Right atrium auricular region (tissue), 2 donors: ENCODE measurements at regions not wholly inside any gene's neighbourhood (a gene's known extent, or its start where the extent isn't known, plus 50 kb on each side); places are given as distances from the start of the nearest gene placed in this dataset.

ENCODE experiments used
- DNase-seq: peaks from one replicate; pipeline ENCODE4 v3.0.0-alpha.2; 2019; ENCODE audit warnings: low spot score
- H3K27ac ChIP-seq, 2 donors: fragments of 200-600 bp; sonication (generic); 1 replicate in 1 of 2; 2 replicates in 1 of 2; pipeline ENCODE4 v1.5.1; 2016 to 2019
- H3K27me3 ChIP-seq, 2 donors: fragments of 200-600 bp; sonication (generic); one replicate each; pipeline versions ENCODE4 v1.5.1 to v1.6.0; 2017 to 2019
- H3K36me3 ChIP-seq: fragments of 200-600 bp; sonication (generic); one replicate; pipeline ENCODE4 v1.5.1; 2016
- H3K4me1 ChIP-seq, 2 donors: fragments of 200-600 bp; sonication (generic); one replicate each; pipeline versions ENCODE4 v1.5.1 to v1.6.0; 2017 to 2019
- H3K4me3 ChIP-seq, 2 donors: fragments of 200-600 bp; sonication (generic); 1 replicate in 1 of 2; 2 replicates in 1 of 2; pipeline ENCODE4 v1.5.1; 2017 to 2019; ENCODE audit warnings: mild to moderate bottlenecking in 1 of 2, moderate library complexity in 1 of 2
- H3K9me3 ChIP-seq, 2 donors: fragments of 200-600 bp; sonication (generic); one replicate each; pipeline ENCODE4 v1.5.1; 2019
- TF ChIP-seq, protein P1 (sequence below), 2 donors: fragments of 200-600 bp; sonication (generic); IDR thresholded peaks; one replicate each; pipeline ENCODE4 v1.5.1; 2019; ENCODE audit warnings: antibody characterized with exemption in 2 of 2

DNA sequence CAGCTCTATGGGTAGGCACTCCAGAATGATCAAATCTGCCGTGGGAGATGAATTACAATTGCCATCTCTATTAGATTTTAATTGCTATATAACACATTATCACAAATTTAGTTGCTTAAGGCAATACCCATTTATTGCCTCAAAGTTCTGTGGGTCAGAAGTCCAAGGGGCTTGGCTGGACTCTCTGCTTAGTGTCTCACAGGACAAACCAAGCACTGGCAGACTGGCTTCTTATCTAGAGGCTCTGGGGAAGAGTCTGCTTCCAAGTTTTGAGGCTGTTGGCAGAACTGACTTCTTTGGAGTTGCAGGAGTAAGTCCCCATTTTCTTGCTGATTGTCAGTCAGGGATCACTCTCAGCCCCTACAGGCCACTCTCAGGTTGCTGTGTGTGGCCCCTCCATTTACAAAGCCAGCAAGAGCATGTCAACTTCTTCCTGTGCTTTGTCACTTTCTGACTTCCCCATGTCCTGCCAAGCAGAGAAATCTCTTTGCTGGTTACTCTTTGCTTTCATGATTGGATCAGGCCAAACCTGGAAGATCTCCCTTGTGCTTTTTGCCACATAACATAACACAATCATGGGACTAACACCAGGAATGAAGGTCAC lies 93.5 kb upstream of the PRICKLE2 start:
- Histone ChIP-seq H3K36me3 (no peaks in the 10 kb centered on the region), H3K27ac (no peak overlapping the region), H3K9me3 (no peaks in the 10 kb centered on the region), H3K4me1 (peaks cover 0 to 5% of the 10 kb centered on the region in 2 donors), H3K4me3 (no peak overlapping the region), H3K27me3 (no peaks in the 10 kb centered on the region)
- TF ChIP-seq, protein P1, sequence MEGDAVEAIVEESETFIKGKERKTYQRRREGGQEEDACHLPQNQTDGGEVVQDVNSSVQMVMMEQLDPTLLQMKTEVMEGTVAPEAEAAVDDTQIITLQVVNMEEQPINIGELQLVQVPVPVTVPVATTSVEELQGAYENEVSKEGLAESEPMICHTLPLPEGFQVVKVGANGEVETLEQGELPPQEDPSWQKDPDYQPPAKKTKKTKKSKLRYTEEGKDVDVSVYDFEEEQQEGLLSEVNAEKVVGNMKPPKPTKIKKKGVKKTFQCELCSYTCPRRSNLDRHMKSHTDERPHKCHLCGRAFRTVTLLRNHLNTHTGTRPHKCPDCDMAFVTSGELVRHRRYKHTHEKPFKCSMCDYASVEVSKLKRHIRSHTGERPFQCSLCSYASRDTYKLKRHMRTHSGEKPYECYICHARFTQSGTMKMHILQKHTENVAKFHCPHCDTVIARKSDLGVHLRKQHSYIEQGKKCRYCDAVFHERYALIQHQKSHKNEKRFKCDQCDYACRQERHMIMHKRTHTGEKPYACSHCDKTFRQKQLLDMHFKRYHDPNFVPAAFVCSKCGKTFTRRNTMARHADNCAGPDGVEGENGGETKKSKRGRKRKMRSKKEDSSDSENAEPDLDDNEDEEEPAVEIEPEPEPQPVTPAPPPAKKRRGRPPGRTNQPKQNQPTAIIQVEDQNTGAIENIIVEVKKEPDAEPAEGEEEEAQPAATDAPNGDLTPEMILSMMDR (IDR thresholded peaks at IDR 0.05), result no peak
- no peak for DNase-seq

DNA sequence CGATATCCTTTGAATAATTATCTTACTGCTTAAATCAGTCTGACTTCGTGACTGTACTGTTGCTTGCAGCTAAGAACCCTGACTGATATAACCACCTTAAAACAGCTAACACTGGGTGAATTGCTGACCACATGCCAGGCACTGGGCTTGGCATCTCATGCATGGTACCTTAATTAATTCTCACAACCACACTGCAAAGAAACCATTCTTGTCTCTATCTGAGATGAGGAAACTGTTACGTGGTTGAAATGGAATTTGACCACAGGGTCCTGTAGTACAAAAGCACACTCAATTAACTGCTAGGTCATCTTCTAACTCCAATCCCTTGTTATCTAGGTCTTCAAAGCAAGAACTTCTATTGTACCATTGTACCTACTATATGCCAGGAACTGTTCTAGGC lies 92.7 kb upstream of the PRICKLE2 start:
- TF ChIP-seq, protein P1 (IDR thresholded peaks at IDR 0.05), result no peak
- Histone ChIP-seq H3K27me3 (no peaks in the 10 kb centered on the region), H3K36me3 (no peaks in the 10 kb centered on the region), H3K27ac (no peak overlapping the region), H3K9me3 (no peaks in the 10 kb centered on the region), H3K4me3 (no peak overlapping the region), H3K4me1 (peaks cover 0 to 5% of the 10 kb centered on the region in 2 donors)
- no peak for DNase-seq

DNA sequence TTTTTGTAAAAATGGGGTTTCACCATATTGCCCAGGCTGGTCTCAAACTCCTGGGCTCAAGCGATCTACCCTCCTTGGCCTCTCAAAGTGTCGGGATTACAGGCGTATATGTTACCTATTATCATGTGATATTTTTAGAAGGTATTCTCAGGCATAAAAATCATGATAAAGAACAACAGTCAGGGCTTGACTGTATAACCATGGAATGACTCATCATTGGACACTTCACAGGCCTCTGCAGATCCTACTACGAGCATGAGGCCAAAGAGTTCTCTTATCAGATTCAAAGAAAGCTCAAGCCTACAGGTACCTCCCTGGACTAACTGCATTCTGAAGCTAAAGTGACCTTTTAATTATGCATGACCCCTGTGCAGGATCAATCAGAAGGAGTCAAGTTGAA lies 91.7 kb upstream of the PRICKLE2 start:
- TF ChIP-seq, protein P1 (IDR thresholded peaks at IDR 0.05), result no peak

DNA sequence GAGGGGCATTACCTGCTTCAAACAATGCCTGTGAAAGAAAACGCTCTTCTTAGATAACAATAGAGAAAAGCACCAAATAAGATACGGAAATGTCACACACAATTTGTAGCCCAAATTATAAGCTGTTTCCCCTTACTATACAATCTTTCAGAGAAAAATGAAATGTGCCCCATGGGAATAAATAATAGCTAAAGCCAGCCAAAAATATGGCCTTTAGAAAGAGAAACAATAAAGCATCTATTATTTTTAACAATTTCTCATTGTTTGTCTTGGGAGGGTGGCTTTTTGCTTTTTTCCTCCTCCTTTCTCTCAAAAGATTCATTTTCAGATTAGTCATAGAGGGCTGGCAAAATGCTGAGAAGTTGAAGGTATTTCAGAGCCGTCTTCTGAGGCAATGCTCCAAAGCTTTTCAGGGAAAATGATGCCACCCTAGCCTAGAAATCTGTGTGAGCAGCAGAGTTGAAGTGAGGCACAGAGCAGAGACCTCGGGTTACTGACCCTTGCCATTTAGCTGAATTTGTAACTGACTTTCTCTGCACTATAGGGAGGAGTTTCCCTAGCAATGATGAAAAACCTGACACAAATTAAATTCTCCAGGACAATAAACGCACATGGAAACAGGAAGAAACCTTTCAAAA lies 86.3 kb upstream of the PRICKLE2 start:
- TF ChIP-seq, protein P1 (IDR thresholded peaks at IDR 0.05), result no peak
- DNase-seq, result no peak

More for the DNA sequence above, 91.7 kb upstream of the PRICKLE2 start:
- Histone ChIP-seq H3K27ac (no peak overlapping the region), H3K9me3 (no peaks in the 10 kb centered on the region), H3K27me3 (no peaks in the 10 kb centered on the region), H3K4me3 (no peak overlapping the region), H3K4me1 (peaks cover 0 to 3% of the 10 kb centered on the region in 2 donors), H3K36me3 (no peaks in the 10 kb centered on the region)
- DNase-seq, result no peak

DNA sequence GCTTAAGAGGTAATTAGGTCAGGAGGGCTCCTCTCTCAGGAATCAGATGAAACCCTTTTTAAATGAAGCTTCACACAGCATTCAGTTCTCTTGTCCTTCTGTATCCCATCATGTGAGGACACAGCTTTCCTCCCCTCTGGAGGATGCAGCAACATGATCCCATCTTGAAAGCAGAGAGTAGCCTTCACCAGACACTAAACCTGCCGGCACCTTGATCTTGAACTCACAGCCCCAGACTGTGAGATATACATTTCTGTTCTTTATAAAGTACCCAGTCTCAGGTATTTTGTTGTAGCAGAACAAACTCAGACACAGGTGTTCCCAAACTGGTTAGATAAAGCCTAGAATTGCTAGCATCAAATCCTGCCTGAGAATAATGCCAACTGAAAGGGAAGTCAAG lies 83.7 kb upstream of the PRICKLE2 start:
- H3K9me3 ChIP-seq, result no peaks in the 10 kb centered on the region
- H3K4me3 ChIP-seq, result no peak overlapping the region
- peaks cover 0 to 7% of the 10 kb centered on the region in 2 donors for H3K4me1 ChIP-seq
- no peaks in the 10 kb centered on the region for H3K36me3 ChIP-seq
- DNase-seq, result no peak
- TF ChIP-seq, protein P1 (IDR thresholded peaks at IDR 0.05), result no peak
- no peak overlapping the region for H3K27ac ChIP-seq
- H3K27me3 ChIP-seq, result no peaks in the 10 kb centered on the region

More for the DNA sequence above, 86.3 kb upstream of the PRICKLE2 start:
- Histone ChIP-seq H3K9me3 (no peaks in the 10 kb centered on the region), H3K4me1 (peaks cover 0 to 7% of the 10 kb centered on the region in 2 donors), H3K27me3 (no peaks in the 10 kb centered on the region), H3K4me3 (no peak overlapping the region), H3K36me3 (no peaks in the 10 kb centered on the region), H3K27ac (no peak overlapping the region)
